Kasumi-1 (cell line): ENCODE measurements at regions not wholly inside any gene's neighbourhood (a gene's known extent, or its start where the extent isn't known, plus 50 kb on each side); places are given as distances from the start of the nearest gene placed in this dataset.
"Not testable (repeated sequence)": the region's sequence is repeated elsewhere in the genome, so short reads cannot be mapped to it uniquely, and the experiment has no call there.

Experiments used
- DNase-seq, 2 experiments: peaks; one replicate each; lab custom pipeline; 2025; lab: John Stamatoyannopoulos, UW

DNA sequence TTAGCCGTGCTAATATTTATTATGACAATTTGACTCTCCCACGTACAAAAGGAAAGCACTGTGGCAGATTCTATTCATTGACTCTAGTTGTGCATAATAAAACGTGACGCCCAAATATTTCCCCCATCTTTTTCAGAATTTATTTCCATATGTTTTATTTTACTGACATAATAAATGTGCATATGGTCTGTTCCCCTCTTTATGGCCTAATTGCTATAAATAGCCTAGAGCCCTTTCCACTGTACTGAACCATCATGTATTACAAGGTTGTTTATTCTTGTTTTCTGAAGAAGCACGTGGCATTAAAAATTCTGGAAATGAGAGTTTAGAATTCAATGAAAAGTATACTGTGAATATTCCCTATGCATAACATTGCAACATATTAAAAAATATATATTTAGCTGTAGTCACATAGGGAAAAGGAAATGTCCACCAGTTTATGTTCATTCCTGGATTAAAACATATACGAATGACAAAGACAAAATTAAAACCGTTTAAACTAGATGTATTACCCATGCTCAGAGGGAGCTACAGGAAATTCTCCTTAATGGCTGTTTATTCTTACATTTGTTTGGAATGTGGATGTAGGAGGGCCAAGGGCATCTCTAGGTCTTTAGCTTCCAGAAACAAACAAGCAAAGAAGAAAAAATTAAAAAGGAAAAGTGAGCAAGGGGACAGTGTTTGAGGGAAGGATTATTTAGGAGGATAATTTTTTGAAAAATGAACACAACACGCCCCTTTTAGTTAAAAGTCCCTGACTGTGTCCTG, 122.1 kb upstream of the MMADHC start:
- no peak for DNase-seq

DNA sequence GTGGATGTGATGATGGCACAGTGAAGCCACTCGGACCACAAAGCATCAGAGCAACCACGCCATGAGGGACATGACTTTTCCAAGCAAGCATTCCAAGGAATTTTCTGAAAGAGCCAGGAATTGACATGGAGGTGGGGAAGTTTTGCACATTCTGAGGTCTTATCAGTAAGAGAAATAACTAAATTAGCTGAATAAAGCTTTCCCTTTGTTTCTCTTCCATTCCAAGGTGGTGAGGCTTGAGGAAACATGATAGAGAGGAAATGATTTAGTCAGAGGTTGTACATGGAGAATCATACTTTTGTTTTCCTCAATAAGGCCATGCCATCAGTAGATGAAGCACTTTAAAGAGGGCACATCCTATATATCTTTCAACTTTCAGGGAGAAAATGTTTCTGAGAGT, 115.7 kb upstream of the MMADHC start:
- DNase-seq, result no peak

DNA sequence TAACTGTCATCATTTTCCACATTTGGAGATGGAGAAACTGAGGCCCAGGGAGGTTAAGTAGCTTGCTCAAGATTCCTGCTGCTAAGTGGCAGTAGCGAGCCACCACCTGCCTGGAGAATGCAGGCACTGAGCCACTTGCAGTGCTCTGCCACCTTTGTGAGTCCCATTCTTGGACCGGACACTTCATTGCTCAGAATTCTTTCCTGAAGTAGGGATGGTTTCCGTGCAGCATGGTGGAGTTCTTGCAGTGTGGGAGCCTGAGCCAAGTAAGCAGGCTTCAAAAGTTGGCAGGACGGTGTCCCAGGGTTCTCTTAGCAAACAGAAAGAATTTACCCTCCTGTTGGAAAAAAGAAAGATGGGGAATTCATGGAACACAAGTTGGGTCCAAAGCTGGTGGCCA, 115.0 kb upstream of the MMADHC start:
- no peak for DNase-seq

DNA sequence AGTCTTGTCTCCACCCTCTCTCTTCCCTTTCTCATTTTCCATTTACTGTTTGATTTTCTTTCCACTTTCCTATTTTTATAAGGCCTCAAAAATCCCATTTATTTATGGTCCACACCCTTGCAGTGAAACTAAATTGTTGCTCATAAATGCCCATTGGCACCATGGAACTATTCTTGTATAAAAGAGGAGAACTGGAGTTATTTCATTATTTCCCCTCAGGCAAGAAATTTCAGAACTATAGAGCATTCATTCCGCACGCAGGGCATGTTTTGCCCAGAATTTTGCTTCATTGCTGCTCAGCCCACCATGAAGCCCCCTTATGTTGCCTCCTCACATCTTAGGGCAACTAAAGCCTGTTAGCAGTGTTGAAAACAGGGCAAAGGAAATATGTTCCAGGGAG, 113.7 kb upstream of the MMADHC start:
- DNase-seq, result no peak

DNA sequence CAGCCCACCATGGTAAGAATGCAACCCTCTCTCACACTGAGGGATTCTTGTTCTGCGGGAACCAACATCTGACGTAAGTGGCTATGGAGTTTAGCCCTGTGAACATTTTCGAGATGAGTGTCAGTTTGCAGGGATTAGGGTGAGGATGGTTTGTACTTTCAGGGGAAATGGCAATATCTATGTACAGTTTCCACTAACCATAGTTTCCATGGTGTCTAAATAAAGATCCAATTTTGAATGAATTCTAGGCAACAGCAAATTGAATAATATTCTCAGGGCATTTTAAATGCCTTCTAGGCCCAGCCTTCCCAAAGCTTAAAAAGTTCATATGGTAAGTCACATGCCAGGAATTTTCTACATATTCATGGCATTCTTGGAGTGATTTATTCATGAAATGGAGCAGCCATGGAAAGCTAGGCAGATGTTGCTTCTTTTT, 105.4 kb upstream of the MMADHC start:
- DNase-seq, result no peak

DNA sequence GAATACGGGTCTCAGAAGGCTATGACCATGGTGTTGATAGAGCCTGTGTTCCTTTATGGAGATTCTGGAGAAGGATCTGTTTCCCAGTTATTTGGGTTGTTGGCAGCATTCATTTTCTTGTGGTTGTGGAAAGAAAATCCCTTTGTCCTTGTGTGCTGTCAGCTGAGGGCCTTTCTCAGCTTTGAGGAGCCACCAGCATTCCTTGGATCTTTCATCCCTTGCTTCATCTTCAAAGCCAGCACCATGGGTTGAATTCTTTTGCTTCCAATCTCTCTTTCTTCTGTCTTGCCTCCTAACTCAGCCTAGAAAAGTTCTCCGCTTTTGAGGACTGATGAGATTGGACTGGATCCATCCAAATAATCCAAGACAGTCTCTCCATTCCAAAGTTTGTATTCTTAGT, 103.2 kb upstream of the MMADHC start:
- no peak for DNase-seq

DNA sequence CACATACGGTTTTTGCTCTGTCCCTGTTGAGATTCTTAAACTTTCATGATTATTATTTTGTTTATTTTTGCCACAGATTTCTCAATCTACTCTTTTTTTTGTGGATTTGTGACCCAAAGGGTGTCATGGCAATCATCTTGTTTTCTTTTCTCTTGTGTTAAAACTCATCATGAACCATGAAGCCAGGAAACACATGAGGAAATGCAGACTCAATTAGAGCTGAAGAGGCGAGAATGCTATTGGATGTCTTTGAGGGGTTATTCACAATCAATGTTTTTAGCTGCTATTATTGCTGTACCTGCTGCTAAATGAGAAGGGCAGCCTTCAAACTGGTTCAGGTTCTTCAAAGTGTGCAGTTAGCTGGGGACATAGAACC, 99.5 kb upstream of the MMADHC start:
- DNase-seq, result no peak

DNA sequence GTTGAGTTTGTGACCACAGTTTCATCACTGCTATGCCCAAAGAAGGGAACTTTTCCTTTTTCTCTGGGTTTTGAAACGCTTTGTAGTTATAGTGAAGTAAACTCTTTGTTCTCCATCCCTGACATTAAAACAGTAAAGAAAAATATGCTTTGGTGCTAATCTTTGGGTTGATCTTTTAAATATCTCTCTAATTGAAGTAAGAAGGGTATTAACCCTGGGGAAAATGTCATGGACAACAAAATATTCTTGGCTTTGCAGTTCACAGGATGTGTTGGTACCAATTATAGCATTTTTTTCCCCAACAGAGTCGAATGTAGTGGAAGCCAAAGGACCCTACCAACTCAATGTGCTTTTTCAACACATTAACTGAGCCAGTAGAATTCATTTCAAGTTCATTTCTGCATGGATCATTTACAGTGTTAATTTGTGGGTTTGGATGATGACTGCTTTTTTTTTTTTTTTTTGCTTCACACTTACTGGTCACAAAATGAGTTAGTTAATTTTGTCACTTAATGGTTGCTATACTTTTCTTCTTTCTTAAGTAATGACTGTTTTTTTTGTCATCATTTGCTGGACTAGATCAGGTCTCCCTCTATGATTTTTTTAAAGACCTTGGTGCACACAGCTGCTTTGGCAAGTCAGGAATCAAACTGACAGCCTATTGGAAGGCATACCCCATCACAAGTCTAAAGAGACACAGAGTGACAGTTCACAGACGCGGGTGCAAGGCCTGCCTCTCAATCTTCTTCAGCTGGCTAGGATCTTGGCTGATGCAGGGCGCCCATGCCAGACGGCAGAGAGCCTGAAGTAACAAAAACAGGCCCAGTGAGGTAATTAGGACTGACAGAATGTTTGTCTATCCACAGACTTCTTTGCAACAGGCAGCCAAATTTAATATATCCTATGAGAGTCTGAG, 98.8 kb upstream of the MMADHC start:
- no peak for DNase-seq

DNA sequence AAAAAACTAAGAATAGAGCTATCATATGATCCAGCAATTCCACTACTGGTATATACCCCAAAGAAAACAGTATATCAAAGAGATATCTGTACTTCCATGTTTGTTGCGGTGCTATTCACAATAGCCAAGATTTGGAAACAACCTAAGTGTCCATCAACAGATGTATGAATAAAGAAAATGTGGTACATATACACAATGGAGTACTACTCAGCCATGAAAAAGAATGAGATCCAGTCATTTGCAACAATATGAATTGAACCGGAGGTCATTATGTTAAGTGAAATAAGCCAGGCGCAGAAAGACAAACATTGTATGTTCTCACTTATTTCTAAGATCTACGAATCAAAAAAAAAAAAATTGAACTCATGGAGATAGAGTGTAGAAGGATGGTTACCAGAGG, 97.8 kb upstream of the MMADHC start:
- not testable (repeated sequence) for DNase-seq

DNA sequence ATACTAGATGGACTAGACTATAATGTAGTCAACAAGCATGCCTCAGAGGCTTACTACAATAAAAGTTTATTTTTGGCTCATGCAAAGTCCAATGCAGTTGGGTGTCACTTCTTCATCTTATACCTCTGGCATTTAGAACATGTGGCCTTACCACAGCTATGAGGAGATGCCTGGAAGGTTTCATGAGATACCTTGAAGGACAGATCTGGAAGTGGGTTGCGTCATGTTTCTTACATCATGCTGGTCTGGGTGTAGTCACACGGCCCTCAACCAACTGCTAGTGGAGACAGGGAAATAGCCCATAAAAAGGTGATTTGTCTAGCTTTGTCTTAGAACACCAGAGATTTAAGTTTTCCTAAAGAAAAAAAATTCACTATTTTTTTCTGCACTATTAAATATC, 91.7 kb upstream of the MMADHC start:
- no peak for DNase-seq

DNA sequence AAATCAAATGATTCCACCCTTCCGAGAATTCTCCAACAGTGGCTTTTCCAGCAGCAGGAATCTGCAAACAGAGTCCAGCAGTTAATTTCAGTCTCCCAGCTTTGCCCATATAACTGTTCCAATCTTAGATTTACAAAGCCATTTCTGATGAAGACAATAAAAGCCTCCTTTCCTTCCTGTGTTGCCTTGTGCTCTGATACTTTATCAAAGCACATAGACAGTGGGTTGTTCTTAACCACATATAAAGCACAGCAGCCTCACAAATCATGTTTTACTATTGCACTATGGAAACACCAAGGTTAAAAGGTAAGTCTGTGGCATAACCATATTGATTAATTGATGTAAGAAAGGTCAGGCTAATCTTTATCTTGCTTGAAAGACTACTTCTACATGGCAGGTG, 89.8 kb upstream of the MMADHC start:
- DNase-seq, result no peak

- no peak for DNase-seq
Observed at GRCh38 chr2:149670086-149670485, 82.5 kb upstream of the MMADHC start.

DNA sequence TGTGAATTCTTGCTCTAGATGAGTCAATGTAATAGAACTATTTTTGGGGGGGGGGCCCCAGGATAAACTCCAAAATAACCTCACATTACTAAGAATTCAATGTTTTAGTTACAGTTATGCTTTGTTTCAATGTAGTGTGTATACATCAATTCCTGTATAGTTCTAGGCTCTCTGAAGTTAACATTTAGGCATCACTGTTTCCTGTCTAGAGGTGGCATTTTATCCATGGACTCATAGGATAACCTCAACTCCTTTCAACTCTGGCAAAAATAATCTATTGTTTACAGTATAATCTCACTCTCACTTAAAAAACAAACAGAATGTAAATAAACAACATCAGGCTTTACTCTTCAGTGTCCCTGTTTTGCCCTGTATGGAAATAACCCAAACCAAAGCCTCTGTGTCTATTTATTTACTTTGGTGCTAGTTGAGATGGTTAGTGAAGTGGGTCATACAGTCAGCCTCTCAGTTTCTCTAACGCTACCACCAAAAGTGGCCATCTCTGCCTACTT, 79.3 kb upstream of the MMADHC start:
- no peak for DNase-seq

GRCh38 chr2:149664896-149665295, 77.3 kb upstream of the MMADHC start:
- no peak for DNase-seq

- no peak for DNase-seq
Observed at GRCh38 chr2:149662556-149662955, 75.0 kb upstream of the MMADHC start.

DNA sequence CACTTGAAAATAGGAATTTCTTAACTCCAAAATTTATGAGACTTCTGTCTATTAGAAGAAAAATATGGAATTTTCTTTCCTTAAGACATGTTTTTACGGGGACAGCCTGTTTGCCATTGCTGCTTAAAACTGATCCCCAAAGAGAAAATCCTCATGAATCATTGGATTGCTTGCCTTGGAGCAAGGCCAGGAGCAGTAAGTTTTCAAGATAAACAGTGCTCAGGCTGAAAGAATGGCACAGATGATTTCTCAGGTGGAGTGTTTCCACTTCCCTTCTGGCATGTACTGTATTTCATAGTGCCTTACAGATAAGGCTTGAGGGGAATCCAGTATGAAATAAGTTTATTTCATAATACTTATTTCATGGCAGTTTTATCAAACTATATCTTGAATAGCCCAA, 74.3 kb upstream of the MMADHC start:
- no peak for DNase-seq

GRCh38 chr2:149658553-149658952, 71.0 kb upstream of the MMADHC start:
- no peak for DNase-seq

DNA sequence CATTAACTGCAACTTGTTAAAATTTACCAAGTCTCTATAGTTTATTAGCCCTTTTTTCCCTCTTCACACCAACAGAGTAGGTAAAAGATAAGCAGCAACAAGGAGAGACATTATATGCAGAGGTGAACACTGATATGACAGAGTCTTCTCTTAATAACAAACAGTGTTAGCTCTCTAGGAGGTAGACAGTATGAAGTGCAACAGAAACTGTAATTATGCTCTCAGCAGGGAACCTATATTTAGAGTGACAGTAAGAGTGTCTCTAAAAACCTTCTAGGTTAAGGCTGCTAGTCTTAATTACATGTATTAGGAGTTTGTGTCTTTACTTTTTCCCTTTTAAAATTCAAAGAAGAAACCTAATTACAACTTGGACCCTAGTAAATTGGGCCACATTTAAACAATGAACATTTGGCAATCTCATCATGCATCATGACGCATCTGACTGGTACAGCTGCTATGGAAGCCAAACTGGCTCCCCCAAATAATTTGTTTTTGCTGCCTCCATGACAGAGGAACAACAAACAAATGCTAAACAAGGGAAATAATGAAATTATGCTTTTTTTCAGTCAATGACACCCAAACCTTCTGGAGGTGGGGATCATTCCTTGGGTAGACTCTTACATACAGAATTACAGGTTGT, 69.9 kb upstream of the MMADHC start:
- DNase-seq, result no peak

DNA sequence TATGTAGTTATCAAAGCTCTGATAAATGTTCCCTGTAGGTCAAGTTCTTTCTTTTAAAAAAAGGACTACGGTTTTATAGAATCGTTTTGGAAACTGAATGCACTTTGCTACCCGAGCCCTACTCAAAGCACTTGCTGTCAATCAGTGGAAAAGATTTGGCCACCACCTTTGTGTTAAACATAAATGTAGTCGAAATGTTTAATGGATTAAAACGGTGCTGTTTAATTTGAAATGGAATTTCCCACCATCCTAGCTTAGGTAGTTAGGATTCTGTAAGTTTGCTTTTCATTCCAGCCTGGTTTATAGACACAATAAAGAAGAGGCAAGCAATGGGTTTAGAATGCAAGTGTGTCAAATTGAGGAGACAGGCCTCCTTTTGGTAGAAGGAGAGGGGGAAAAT, 69.4 kb upstream of the MMADHC start:
- no peak for DNase-seq

DNA sequence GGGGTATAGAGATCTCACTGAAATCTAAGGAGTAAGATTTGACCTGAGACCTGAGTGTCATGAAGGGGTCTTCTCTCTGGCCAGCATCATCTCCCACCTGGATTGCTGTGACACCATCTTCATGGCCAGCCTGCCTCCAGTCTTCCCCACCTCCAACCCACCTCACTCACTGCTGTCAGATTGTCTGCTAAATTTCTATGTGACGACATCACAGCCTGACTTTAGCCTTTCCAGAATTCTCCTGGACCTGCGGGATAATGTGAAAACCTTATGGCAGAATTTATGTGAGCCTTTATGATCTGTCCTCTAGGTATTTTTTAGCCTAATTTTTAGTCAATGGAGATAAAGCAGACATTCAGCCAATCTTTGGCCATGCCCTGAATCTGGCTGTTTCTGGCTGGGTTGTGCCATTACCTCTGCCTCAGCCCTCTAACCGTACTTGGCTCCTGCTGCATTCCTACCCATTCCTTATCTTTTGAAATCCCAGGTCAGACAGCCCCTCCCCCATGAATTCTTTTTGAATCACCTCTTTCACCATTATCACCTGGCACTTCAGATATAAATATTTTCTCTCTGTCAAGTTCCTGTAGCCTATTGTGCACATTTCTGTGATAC, 66.4 kb upstream of the MMADHC start:
- DNase-seq, result no peak

GRCh38 chr2:149652926-149653325, 65.4 kb upstream of the MMADHC start:
- no peak for DNase-seq

DNA sequence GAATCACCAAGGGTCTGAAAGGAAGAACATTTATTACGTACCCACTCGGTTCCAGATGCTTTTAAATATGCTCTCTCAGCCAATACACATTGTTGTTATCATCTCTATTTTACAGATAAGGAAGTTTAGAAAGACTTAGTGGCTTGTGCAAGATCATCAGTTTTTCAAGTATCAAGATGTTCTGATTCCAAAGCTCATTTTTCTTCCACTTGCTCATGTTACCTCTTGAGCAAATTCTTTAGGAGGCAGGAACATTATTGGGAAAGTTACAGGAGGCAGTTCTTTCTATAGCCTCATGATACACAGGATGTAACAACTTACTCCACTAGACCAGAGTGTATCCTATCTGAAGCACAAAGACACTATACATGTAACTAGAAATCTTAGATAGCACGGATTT, 65.0 kb upstream of the MMADHC start:
- no peak for DNase-seq
